ENCODE measurements at regions not wholly inside any gene's neighbourhood (a gene's known extent, or its start where the extent isn't known, plus 50 kb on each side); places are given as distances from the start of the nearest gene placed in this dataset.
A peak's percentile ranks its signal among the peaks of the same experiment; 100 is the strongest.
"Not testable (repeated sequence)": the region's sequence is repeated elsewhere in the genome, so short reads cannot be mapped to it uniquely, and the experiment has no call there.

- no peak overlapping the region for H3K4me3 ChIP-seq
- in situ Hi-C loops (cut with MboI; ENCODE audit: low pct_unique_long_range_greater_than_20kb in 2 of 9, low sequenced_read_pairs in 9 of 9, unreplicated experiment in 9 of 9) = no loop called here
- H3K27ac ChIP-seq = no peak overlapping the region
- ATAC-seq (replicated peaks in 6 of 8) = no peak
- 77 to 100% (median 86%) methylated on average over 1 of the region's 1 CpG for whole genome bisulfite sequencing, 10 experiments
- peaks cover 9 to 11% of the 10 kb centered on the region in 2 donors for H3K4me1 ChIP-seq (replicated peaks in 1 of 2)
Measured at GRCh38 chr12:75699251-75699650, 187.8 kb upstream of the KRR1 start.

DNA sequence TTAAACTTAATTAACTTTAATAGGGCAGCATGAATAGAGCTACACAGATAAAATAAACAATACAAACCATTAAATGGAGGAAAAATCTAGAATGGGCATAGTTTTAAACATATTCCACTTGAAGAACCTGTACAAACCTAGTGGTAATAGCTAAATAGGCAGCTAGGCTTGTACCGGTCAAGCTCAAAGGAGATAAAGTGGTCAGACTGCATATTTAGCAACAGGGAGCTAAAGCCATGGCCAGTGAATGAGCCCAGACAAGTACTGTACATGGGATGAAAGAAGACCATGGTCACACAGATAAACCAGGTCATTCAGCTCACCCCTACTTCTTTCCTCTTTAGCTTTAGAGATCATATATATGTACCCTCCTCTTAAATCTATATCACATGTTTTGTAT lies 186.6 kb upstream of the KRR1 start:
- no peak overlapping the region for H3K4me3 ChIP-seq
- peaks cover 14 to 20% of the 10 kb centered on the region in 2 donors for H3K4me1 ChIP-seq (replicated peaks in 1 of 2)
- ATAC-seq (replicated peaks in 6 of 8) = no peak
- WGBS, 10 experiments = 80 to 100% (median 100%) methylated on average over 1 of the region's 1 CpG; no CpG with 5 or more reads in 2 of the 10 experiments
- H3K27ac ChIP-seq = no peak overlapping the region
- in situ Hi-C loops (cut with MboI; ENCODE audit: low pct_unique_long_range_greater_than_20kb in 2 of 9, low sequenced_read_pairs in 9 of 9, unreplicated experiment in 9 of 9) = no loop called here

- Histone ChIP-seq H3K4me3 (no peak overlapping the region), H3K4me1 (replicated peaks in 1 of 2) (peaks cover 14 to 21% of the 10 kb centered on the region in 2 donors), H3K27ac (no peak overlapping the region)
- ATAC-seq (replicated peaks in 6 of 8) = no peak
- in situ Hi-C loops (cut with MboI; ENCODE audit: low pct_unique_long_range_greater_than_20kb in 2 of 9, low sequenced_read_pairs in 9 of 9, unreplicated experiment in 9 of 9) = no loop called here
- 0 to 100% (median 69%) methylated on average over 1 to 4 of the region's 4 CpGs; no CpG with 5 or more reads in 2 of the 10 experiments for WGBS, 10 experiments
Measured at GRCh38 chr12:75695926-75696325, 184.5 kb upstream of the KRR1 start.

GRCh38 chr12:75694534-75695268 lies 183.3 kb upstream of the KRR1 start:
- in situ Hi-C loops (cut with MboI; ENCODE audit: low pct_unique_long_range_greater_than_20kb in 2 of 9, low sequenced_read_pairs in 9 of 9, unreplicated experiment in 9 of 9) = no loop called here
- H3K4me1 ChIP-seq (replicated peaks in 1 of 2) = peaks cover 14 to 21% of the 10 kb centered on the region in 2 donors
- ATAC-seq (replicated peaks in 6 of 8) = peak in 5 of 8 experiments; percentile 70 to 90 (median 87)
- 45 to 100% (median 85%) methylated on average over 1 of the region's 1 CpG; no CpG with 5 or more reads in 2 of the 10 experiments for WGBS, 10 experiments
- H3K4me3 ChIP-seq = no peak overlapping the region
- peak overlapping the region; percentile 36 to 51 for H3K27ac ChIP-seq

DNA sequence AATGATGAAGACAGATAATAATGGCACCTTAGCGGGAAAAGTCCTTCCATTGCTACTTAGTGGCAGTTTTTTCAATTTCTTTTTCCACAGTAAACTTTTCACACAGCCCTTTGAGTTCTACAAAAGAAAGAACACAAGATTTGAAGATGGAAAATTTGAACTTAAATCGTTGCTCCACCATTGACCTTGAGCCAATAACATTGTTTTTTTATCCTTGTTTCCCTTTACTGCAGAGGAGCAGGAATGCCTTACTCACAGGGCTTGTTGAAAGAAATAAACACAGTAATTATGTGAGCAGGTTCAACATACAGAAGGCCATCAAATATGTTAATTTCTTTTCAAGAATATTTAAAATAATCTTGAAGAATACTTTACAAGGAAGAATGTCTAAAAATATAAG lies 181.5 kb upstream of the KRR1 start:
- in situ Hi-C loops (cut with MboI; ENCODE audit: low pct_unique_long_range_greater_than_20kb in 2 of 9, low sequenced_read_pairs in 9 of 9, unreplicated experiment in 9 of 9) = no loop called here

GRCh38 chr12:75690296-75690955 lies 179.0 kb upstream of the KRR1 start:
- 13 to 100% (median 90%) methylated on average over 2 to 11 of the region's 11 CpGs; no CpG with 5 or more reads in 1 of the 10 experiments for WGBS, 10 experiments
- ATAC-seq (replicated peaks in 6 of 8) = peak in 3 of 8 experiments; percentile 35 to 99 (median 99)

More for the DNA sequence above, 181.5 kb upstream of the KRR1 start:
- ATAC-seq (replicated peaks in 6 of 8) = no peak
- WGBS, 10 experiments = 31 to 86% (median 56%) methylated on average over 1 to 2 of the region's 2 CpGs
- Histone ChIP-seq H3K4me3 (no peak overlapping the region), H3K4me1 (replicated peaks in 1 of 2) (peaks cover 14 to 21% of the 10 kb centered on the region in 2 donors), H3K27ac (no peak overlapping the region)

GRCh38 chr12:75686233-75686632 lies 174.8 kb upstream of the KRR1 start:
- WGBS, 10 experiments = 67% methylated on average over 1 of the region's 1 CpG; no CpG with 5 or more reads in 9 of the 10 experiments
- H3K27ac ChIP-seq; ATAC-seq (replicated peaks in 6 of 8); in situ Hi-C loops (cut with MboI; ENCODE audit: low pct_unique_long_range_greater_than_20kb in 2 of 9, low sequenced_read_pairs in 9 of 9, unreplicated experiment in 9 of 9); H3K4me1 ChIP-seq (replicated peaks in 1 of 2); H3K4me3 ChIP-seq: not testable (repeated sequence)

More at GRCh38 chr12:75690296-75690955, 179.0 kb upstream of the KRR1 start:
- H3K4me1 ChIP-seq (replicated peaks in 1 of 2) = peaks cover 14 to 21% of the 10 kb centered on the region in 2 donors
- no peak overlapping the region for H3K4me3 ChIP-seq
- H3K27ac ChIP-seq = no peak overlapping the region
- in situ Hi-C loops (cut with MboI; ENCODE audit: low pct_unique_long_range_greater_than_20kb in 2 of 9, low sequenced_read_pairs in 9 of 9, unreplicated experiment in 9 of 9) = no loop called here

- H3K4me3 ChIP-seq = no peak overlapping the region
- WGBS, 10 experiments = 0 to 100% (median 68%) methylated on average over 1 to 2 of the region's 2 CpGs; no CpG with 5 or more reads in 2 of the 10 experiments
- no peak overlapping the region for H3K27ac ChIP-seq
- ATAC-seq (replicated peaks in 6 of 8) = no peak
- in situ Hi-C loops (cut with MboI; ENCODE audit: low pct_unique_long_range_greater_than_20kb in 2 of 9, low sequenced_read_pairs in 9 of 9, unreplicated experiment in 9 of 9) = no loop called here
- H3K4me1 ChIP-seq (replicated peaks in 1 of 2) = peaks cover 0 to 7% of the 10 kb centered on the region in 2 donors
Measured at GRCh38 chr12:75685617-75686225, 174.3 kb upstream of the KRR1 start.

GRCh38 chr12:75684678-75685616 lies 173.5 kb upstream of the KRR1 start:
- Histone ChIP-seq H3K27ac (no peak overlapping the region), H3K4me1 (replicated peaks in 1 of 2) (peaks cover 0 to 7% of the 10 kb centered on the region in 2 donors), H3K4me3 (no peak overlapping the region)
- in situ Hi-C loops (cut with MboI; ENCODE audit: low pct_unique_long_range_greater_than_20kb in 2 of 9, low sequenced_read_pairs in 9 of 9, unreplicated experiment in 9 of 9) = no loop called here
- 32 to 100% (median 86%) methylated on average over 1 to 5 of the region's 5 CpGs; no CpG with 5 or more reads in 1 of the 10 experiments for WGBS, 10 experiments
- ATAC-seq (replicated peaks in 6 of 8) = no peak

DNA sequence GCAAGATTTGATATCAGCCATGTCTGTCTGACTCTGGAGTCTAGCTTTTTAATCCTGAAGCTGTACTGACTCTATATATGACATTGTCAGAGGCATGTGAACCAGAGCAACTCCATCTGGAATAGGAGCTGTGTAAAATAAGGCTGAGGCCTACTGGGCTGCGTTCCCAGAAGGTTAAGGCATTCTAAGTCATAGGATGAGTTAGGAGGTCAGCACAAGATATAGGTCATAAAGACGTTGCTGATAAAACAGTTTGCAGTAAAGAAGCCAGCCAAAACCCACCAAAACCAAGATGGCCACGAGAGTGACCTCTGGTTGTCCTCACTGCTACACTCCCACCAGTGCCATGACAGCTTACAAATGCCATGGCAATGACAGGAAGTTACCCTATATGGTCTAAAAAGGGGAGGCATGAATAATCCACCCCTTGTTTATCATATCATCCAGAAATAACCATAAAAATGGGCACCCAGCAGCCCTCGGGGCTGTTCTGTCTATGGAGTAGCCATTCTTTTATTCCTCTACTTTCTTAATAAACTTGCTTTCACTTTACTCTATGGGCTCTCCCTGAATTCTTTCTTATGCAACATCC lies 172.7 kb upstream of the KRR1 start:
- H3K4me1 ChIP-seq (replicated peaks in 1 of 2); ATAC-seq (replicated peaks in 6 of 8); H3K27ac ChIP-seq; H3K4me3 ChIP-seq; in situ Hi-C loops (cut with MboI; ENCODE audit: low pct_unique_long_range_greater_than_20kb in 2 of 9, low sequenced_read_pairs in 9 of 9, unreplicated experiment in 9 of 9): not testable (repeated sequence)
- 43 to 85% (median 80%) methylated on average over 1 to 4 of the region's 4 CpGs; no CpG with 5 or more reads in 1 of the 10 experiments for WGBS, 10 experiments

DNA sequence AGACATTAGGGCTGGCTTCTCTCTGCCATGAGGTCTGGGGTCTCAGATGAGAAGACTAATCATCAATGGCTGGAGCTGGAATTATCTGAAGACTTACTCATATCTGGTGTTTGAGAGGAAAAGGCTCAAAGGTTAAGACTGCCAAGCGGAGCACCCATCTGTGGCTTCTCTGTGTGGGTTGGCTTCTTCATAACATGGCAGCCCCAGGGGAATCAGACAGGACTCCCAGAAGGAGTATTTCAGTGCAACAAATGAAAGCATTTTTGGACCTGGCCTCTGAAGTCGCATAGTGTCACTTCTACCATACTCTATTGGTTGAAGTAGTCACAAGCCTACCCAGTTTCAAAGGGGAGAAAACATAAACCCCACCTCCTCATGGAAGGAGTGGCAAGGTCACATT lies 171.8 kb upstream of the KRR1 start:
- H3K4me1 ChIP-seq (replicated peaks in 1 of 2) = peaks cover 2 to 7% of the 10 kb centered on the region in 2 donors
- 80 to 100% (median 83%) methylated on average over 1 to 2 of the region's 2 CpGs; no CpG with 5 or more reads in 2 of the 10 experiments for WGBS, 10 experiments
- ATAC-seq (replicated peaks in 6 of 8) = no peak
- H3K27ac ChIP-seq = no peak overlapping the region
- no peak overlapping the region for H3K4me3 ChIP-seq
- in situ Hi-C loops (cut with MboI; ENCODE audit: low pct_unique_long_range_greater_than_20kb in 2 of 9, low sequenced_read_pairs in 9 of 9, unreplicated experiment in 9 of 9) = no loop called here

DNA sequence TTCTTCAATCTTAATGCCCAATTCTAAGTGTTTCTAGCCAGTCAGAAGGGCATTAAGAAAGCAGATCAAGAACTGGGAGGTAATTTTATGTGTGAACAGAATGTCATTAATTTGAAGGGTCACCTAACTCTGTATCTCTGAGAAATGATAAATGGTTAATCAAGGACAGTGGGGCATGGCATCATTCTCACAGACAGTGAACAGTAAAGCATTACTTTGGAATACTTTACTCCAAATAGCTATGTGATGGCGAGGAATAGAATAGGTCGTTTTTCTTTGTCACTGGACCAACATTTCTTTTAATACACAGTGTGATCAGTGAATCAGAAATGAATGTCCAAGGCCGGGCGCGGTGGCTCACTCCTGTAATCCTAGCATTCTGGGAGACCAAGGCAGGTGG lies 166.1 kb upstream of the KRR1 start:
- H3K4me3 ChIP-seq = no peak overlapping the region
- peaks cover 6 to 15% of the 10 kb centered on the region in 2 donors for H3K4me1 ChIP-seq (replicated peaks in 1 of 2)
- WGBS, 10 experiments = 71 to 100% (median 88%) methylated on average over 2 to 5 of the region's 5 CpGs; no CpG with 5 or more reads in 3 of the 10 experiments
- ATAC-seq (replicated peaks in 6 of 8) = peak in 5 of 8 experiments; percentile 28 to 91 (median 58)
- no peak overlapping the region for H3K27ac ChIP-seq
- in situ Hi-C loops (cut with MboI; ENCODE audit: low pct_unique_long_range_greater_than_20kb in 2 of 9, low sequenced_read_pairs in 9 of 9, unreplicated experiment in 9 of 9) = no loop called here
